Spleen (tissue), 11 donors: ENCODE measurements at regions not wholly inside any gene's neighbourhood (a gene's known extent, or its start where the extent isn't known, plus 50 kb on each side); places are given as distances from the start of the nearest gene placed in this dataset.

Source experiments
- DNase-seq: peaks from one replicate; pipeline ENCODE4 v3.0.0-alpha.2; 2020
- H3K27ac ChIP-seq, 8 donors: fragments of 200-600 bp; sonication (generic) in 7 of 8; 1 replicate in 4 of 8; 2 replicates in 4 of 8; pipeline versions ENCODE4 v1.5.0 to v1.8.0; 2016 to 2021; ENCODE audit warnings: inconsistent platforms in 4 of 8, mild to moderate bottlenecking in 4 of 8, moderate library complexity in 1 of 8
- H3K27me3 ChIP-seq, 7 donors: fragments of 200-600 bp; sonication (generic) in 6 of 7; replicated peaks in 1 of 7; 1 replicate in 4 of 7; 2 replicates in 3 of 7; pipeline versions ENCODE4 v1.5.0 to v1.8.0; 2016 to 2021; ENCODE audit warnings: inconsistent platforms in 3 of 7, mild to moderate bottlenecking in 1 of 7
- H3K36me3 ChIP-seq, 6 donors: fragments of 200-600 bp; sonication (generic) in 5 of 6; 1 replicate in 4 of 6; 2 replicates in 2 of 6; pipeline versions ENCODE4 v1.5.0 to v1.8.0; 2016 to 2021; ENCODE audit warnings: inconsistent platforms in 2 of 6
- H3K4me1 ChIP-seq, 6 donors: fragments of 200-600 bp; sonication (generic) in 5 of 6; 1 replicate in 3 of 6; 2 replicates in 3 of 6; pipeline versions ENCODE4 v1.5.0 to v1.8.0; 2016 to 2021; ENCODE audit warnings: inconsistent platforms in 3 of 6
- H3K4me3 ChIP-seq, 8 donors: fragments of 200-600 bp; sonication (generic) in 7 of 8; 1 replicate in 4 of 8; 2 replicates in 4 of 8; pipeline versions ENCODE4 v1.5.0 to v1.8.0; 2016 to 2021; ENCODE audit warnings: inconsistent platforms in 4 of 8, mild to moderate bottlenecking in 4 of 8, moderate library complexity in 2 of 8
- H3K9me3 ChIP-seq, 8 donors: fragments of 200-600 bp; sonication (generic) in 7 of 8; 1 replicate in 4 of 8; 2 replicates in 4 of 8; pipeline versions ENCODE4 v1.5.0 to v1.8.0; 2016 to 2021; ENCODE audit warnings: inconsistent platforms in 4 of 8
- CTCF ChIP-seq, 11 experiments: fragments of 200-600 bp in 7 of 11; fragments of 450-650 bp in 4 of 11; sonication (generic) in 4 of 11; IDR thresholded peaks in 8 of 11; conservative IDR thresholded peaks in 3 of 11; 1 replicate in 7 of 11; 2 replicates in 4 of 11; pipeline versions ENCODE4 v1.4.0 to v1.8.0; 2016 to 2021; ENCODE audit warnings: antibody characterized with exemption in 11 of 11, inconsistent platforms in 4 of 11, mild to moderate bottlenecking in 1 of 11
- POLR2A ChIP-seq, 3 donors: fragments of 450-650 bp; IDR thresholded peaks; one replicate each; pipeline ENCODE4 v1.5.1; 2017; ENCODE audit warnings: antibody characterized with exemption in 3 of 3, mild to moderate bottlenecking in 1 of 3
- POLR2AphosphoS5 ChIP-seq, 3 donors: sonication (generic); formaldehyde crosslinking; IDR thresholded peaks; one replicate each; pipeline ENCODE4 v1.5.1; 2017; ENCODE audit warnings: antibody characterized with exemption in 3 of 3
- WGBS, 5 donors: extraction: QIAGEN DNeasy Blood & Tissue Kit in 3 of 5; methylation state at CpG; one replicate each; pipeline versions ENCODE4 v1.1.5 to v1.1.7; 2013 to 2018; 5-methylcytosine and 5-hydroxymethylcytosine counted together
- intact Hi-C: fragments of 100-400 bp; cut with DNase I; formaldehyde crosslinking; loops from one replicate; pipeline ENCODE4 v1.15.0; 2023; ENCODE audit warnings: low total_unique reads
- donor health status: healthy with polysubstance abuse.
- donor health status: DM: no; HTN: no; CAD: no; lungs with moderate emphysema.
- donor health status: DM: no; HTN: no; CAD: no.
- donor health status: Bipolar disorder and iron deficiency.
- donor health status: healthy.
- donor health status: DM: no; HTN: no; CAD: no.
- donor health status: DM: yes; HTN: yes; CAD: no.

DNA sequence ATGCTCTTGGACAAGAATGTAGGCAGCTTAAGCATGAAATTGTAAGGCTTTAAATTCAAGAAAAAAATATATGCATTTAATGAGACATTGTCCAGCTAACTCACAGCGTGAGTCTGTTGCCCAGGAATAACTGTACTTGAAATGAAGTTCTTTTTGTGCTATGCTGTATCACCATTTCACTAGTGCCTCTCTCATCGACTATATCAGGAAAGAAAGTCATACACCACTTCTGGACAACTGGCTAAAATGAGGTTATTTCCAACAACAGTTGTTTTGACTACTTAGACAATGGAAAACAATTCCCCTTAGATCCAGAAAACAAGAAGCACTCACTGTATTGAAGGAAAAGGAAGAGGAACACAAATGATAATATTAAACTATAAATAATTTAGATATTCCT lies 251.8 kb downstream of the CRPPA start:
- no peaks in the 10 kb centered on the region for H3K27me3 ChIP-seq
- H3K36me3 ChIP-seq: no peaks in the 10 kb centered on the region
- TF ChIP-seq POLR2AphosphoS5 (IDR thresholded peaks at IDR 0.05) (no peak), CTCF (IDR thresholded peaks at IDR 0.05 in 8 of 11, conservative IDR thresholded peaks at IDR 0.05 in 3 of 11) (no peak), POLR2A (IDR thresholded peaks at IDR 0.05) (no peak)
- H3K4me3 ChIP-seq: no peak overlapping the region
- no peak overlapping the region for H3K27ac ChIP-seq
- intact Hi-C loops: no loop called here
- H3K9me3 ChIP-seq: peaks cover 0 to 13% (median 2%) of the 10 kb centered on the region in 8 donors
- no peak for DNase-seq
- H3K4me1 ChIP-seq: no peaks in the 10 kb centered on the region
- 64 to 77% (median 71%) methylated on average over 2 of the region's 2 CpGs for WGBS, 5 donors

GRCh38 chr7:16167526-16167925 lies 253.8 kb downstream of the CRPPA start:
- Histone ChIP-seq H3K27me3 (no peaks in the 10 kb centered on the region), H3K9me3 (peaks cover 0 to 27% (median 3%) of the 10 kb centered on the region in 8 donors), H3K4me3 (no peak overlapping the region), H3K27ac (no peak overlapping the region), H3K4me1 (no peaks in the 10 kb centered on the region), H3K36me3 (no peaks in the 10 kb centered on the region)
- DNase-seq: no peak
- TF ChIP-seq POLR2AphosphoS5 (IDR thresholded peaks at IDR 0.05) (no peak), CTCF (IDR thresholded peaks at IDR 0.05 in 8 of 11, conservative IDR thresholded peaks at IDR 0.05 in 3 of 11) (no peak), POLR2A (IDR thresholded peaks at IDR 0.05) (no peak)
- intact Hi-C loops: no loop called here
- WGBS, 5 donors: 79 to 90% (median 83%) methylated on average over 3 of the region's 3 CpGs

DNA sequence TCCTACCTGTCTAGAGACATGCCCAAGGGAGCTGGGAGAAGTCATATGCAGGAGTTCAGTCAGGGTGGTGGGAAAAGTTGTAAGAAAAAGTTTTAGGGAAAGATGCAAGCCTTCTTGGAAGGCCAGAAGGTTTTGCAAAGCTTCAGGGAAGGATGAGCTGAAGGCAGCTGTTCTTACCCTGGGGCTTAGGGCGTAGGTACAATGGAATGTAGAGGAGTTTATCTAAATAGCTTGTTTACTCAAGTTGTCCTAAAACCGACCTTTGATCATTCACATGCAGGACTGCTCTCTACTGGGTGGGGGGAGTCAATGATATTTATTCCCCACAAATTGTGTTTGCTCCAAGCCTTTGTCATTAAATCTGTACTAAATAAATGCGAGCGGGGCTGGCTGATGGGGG lies 277.0 kb downstream of the CRPPA start:
- Histone ChIP-seq H3K4me3 (no peak overlapping the region), H3K27me3 (no peaks in the 10 kb centered on the region), H3K4me1 (no peaks in the 10 kb centered on the region), H3K9me3 (peaks cover 0 to 46% (median 35%) of the 10 kb centered on the region in 8 donors), H3K27ac (no peak overlapping the region), H3K36me3 (no peaks in the 10 kb centered on the region)
- no peak for TF ChIP-seq POLR2A (IDR thresholded peaks at IDR 0.05)
- no peak for TF ChIP-seq CTCF (IDR thresholded peaks at IDR 0.05 in 8 of 11, conservative IDR thresholded peaks at IDR 0.05 in 3 of 11)
- TF ChIP-seq POLR2AphosphoS5 (IDR thresholded peaks at IDR 0.05): no peak
- intact Hi-C loops: no loop called here
- WGBS, 5 donors: 75 to 89% (median 87%) methylated on average over 4 of the region's 4 CpGs
- DNase-seq: no peak

DNA sequence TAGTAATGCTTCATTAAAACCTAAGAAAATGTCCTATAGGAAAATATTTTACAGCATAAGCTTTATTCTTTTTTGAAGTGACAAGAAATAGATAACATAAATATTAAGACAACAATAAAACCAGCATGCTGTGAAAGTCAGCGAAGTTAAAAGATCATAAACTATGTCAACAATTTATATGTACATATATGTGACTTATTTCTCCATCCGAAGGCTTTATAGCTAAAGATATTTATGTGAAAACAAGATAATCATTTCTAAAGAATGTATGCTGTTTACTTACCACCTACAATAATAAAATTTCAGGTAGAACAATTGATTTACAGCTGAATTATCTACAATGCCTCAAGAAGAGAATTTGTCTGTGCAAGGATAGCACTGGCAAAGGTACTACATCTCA lies 283.4 kb downstream of the CRPPA start:
- no peak for DNase-seq
- 85 to 95% (median 85%) methylated on average over 2 of the region's 2 CpGs for WGBS, 5 donors
- TF ChIP-seq POLR2AphosphoS5 (IDR thresholded peaks at IDR 0.05): no peak
- TF ChIP-seq POLR2A (IDR thresholded peaks at IDR 0.05): no peak
- no peak for TF ChIP-seq CTCF (IDR thresholded peaks at IDR 0.05 in 8 of 11, conservative IDR thresholded peaks at IDR 0.05 in 3 of 11)
- Histone ChIP-seq H3K36me3 (no peaks in the 10 kb centered on the region), H3K27me3 (no peaks in the 10 kb centered on the region), H3K27ac (no peak overlapping the region), H3K4me3 (no peak overlapping the region), H3K4me1 (no peaks in the 10 kb centered on the region), H3K9me3 (no peaks in the 10 kb centered on the region)
- intact Hi-C loops: no loop called here
